OCI-LY7 (cell line): ENCODE measurements at regions not wholly inside any gene's neighbourhood (a gene's known extent, or its start where the extent isn't known, plus 50 kb on each side); places are given as distances from the start of the nearest gene placed in this dataset.

Source experiments
- BruUV-seq: library from RNA; stranded (reverse); fragments of 400-500 nt; replicated peaks from 2 replicates; lab custom pipeline; 2021; lab: Mats Ljungman, UMichigan
- CTCF ChIA-PET: fragments of 300-600 bp; sonication (Branson Sonifier 250); formaldehyde crosslinking; loops from one replicate; lab custom pipeline; 2022; ENCODE audit warnings: antibody characterized with exemption; ENCODE audit not compliant: unreplicated experiment; lab: Charles Lee
- POLR2A ChIA-PET: fragments of 300-600 bp; sonication (Branson Sonifier 250); formaldehyde crosslinking; loops from one replicate; lab custom pipeline; 2022; ENCODE audit warnings: antibody characterized with exemption; lab: Charles Lee
- DNase-seq: peaks from one replicate; pipeline ENCODE4 v3.0.0-alpha.2; 2015; ENCODE audit warnings: low spot score
- H2AFZ ChIP-seq: fragments of 200-600 bp; sonication (generic), shearing (Covaris generic); 2 replicates; pipeline ENCODE4 v1.6.1; 2014; ENCODE audit warnings: mild to moderate bottlenecking, antibody characterized with exemption, low read length, moderate library complexity
- H3K27ac ChIP-seq: fragments of 200-600 bp; sonication (generic); 2 replicates; pipeline ENCODE4 v1.5.1; 2014; ENCODE audit warnings: mixed run types, low read depth, mild to moderate bottlenecking, moderate library complexity, low read length, inconsistent platforms; ENCODE audit not compliant: poor library complexity, severe bottlenecking
- H3K36me3 ChIP-seq: fragments of 200-600 bp; sonication (generic); 2 replicates; pipeline ENCODE4 v1.6.1; 2014; ENCODE audit warnings: mild to moderate bottlenecking, antibody characterized with exemption, low read length, moderate library complexity, mixed read lengths; ENCODE audit not compliant: insufficient read depth
- H3K4me1 ChIP-seq: fragments of 200-600 bp; sonication (generic); 2 replicates; pipeline ENCODE4 v1.5.1; 2014; ENCODE audit warnings: mild to moderate bottlenecking, low read length; ENCODE audit not compliant: insufficient read depth, poor library complexity, severe bottlenecking
- H3K4me2 ChIP-seq: fragments of 200-600 bp; sonication (generic); 2 replicates; pipeline ENCODE4 v1.6.1; 2014; ENCODE audit warnings: mild to moderate bottlenecking, low read length
- H3K4me3 ChIP-seq: fragments of 200-600 bp; sonication (generic); 2 replicates; pipeline ENCODE4 v1.5.1; 2014; ENCODE audit warnings: mild to moderate bottlenecking, low read depth, low read length; ENCODE audit not compliant: poor library complexity, severe bottlenecking
- H3K79me2 ChIP-seq: fragments of 200-600 bp; sonication (generic); 2 replicates; pipeline ENCODE4 v1.6.1; 2016; ENCODE audit warnings: low read depth, mild to moderate bottlenecking, low read length, moderate library complexity, mixed read lengths; ENCODE audit not compliant: insufficient read depth
- H3K9me2 ChIP-seq: fragments of 200-600 bp; sonication (generic); 2 replicates; pipeline ENCODE4 v1.6.1; 2016; ENCODE audit warnings: mild to moderate bottlenecking, low read length, mixed read lengths; ENCODE audit not compliant: insufficient read depth
- H3K9me3 ChIP-seq: fragments of 200-600 bp; sonication (generic); 2 replicates; pipeline ENCODE4 v1.6.1; 2014; ENCODE audit warnings: mild to moderate bottlenecking, mixed run types, low read length, mixed read lengths
- H4K20me1 ChIP-seq: fragments of 200-600 bp; sonication (generic); 2 replicates; pipeline ENCODE4 v1.6.1; 2014; ENCODE audit warnings: mild to moderate bottlenecking, antibody characterized with exemption, low read length, moderate library complexity, mixed read lengths; ENCODE audit not compliant: insufficient read depth
- EZH2phosphoT487 ChIP-seq: fragments of 200-600 bp; sonication (generic); IDR thresholded peaks from 2 replicates; pipeline ENCODE4 v1.6.1; 2018; ENCODE audit warnings: low read depth, borderline replicate concordance, mild to moderate bottlenecking, mixed run types, antibody characterized with exemption, low read length, moderate library complexity, mixed read lengths
- intact Hi-C: fragments of 100-400 bp; cut with micrococcal nuclease; formaldehyde crosslinking; loops from one replicate; pipeline ENCODE4 v1.10.0; 2022; ENCODE audit not compliant: unreplicated experiment
- TF ChIP-seq, protein P1 (sequence below): fragments of 200-600 bp; sonication (generic); conservative IDR thresholded peaks from 2 replicates; pipeline ENCODE4 v1.5.1; 2014; ENCODE audit warnings: mild to moderate bottlenecking, antibody characterized with exemption, low read length, moderate library complexity, mixed read lengths

DNA sequence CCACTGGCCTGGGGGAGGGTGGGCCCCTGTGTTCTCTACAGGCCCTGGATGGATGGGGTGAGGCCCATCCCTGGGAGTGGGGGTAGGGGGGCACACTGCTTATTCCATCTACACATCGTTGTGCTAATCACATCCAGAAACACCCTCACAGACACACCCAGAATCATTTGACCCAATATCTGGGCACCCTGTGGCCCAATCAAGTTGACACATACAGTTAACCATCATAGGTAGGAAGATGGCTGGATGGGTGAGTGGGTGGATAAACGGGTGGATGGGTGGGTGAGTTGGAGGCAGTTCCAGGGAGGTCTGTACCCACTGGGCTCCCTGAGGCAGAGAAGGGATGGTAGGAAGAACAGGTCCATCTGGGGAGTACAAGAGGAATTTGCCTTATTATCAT, 81.3 kb upstream of the LINC01488 start:
- Histone ChIP-seq H3K27ac (no peak overlapping the region), H3K36me3 (no peaks in the 10 kb centered on the region), H2AFZ (no peak overlapping the region), H3K4me2 (no peak overlapping the region), H3K9me3 (no peaks in the 10 kb centered on the region), H3K4me1 (no peaks in the 10 kb centered on the region), H3K4me3 (no peak overlapping the region), H4K20me1 (no peaks in the 10 kb centered on the region), H3K79me2 (no peaks in the 10 kb centered on the region), H3K9me2 (no peaks in the 10 kb centered on the region)
- intact Hi-C loops, result no loop called here
- CTCF ChIA-PET, result no interaction called here
- POLR2A ChIA-PET, result no interaction called here
- no peak for DNase-seq
- TF ChIP-seq EZH2phosphoT487, result no peak
- TF ChIP-seq, protein P1, sequence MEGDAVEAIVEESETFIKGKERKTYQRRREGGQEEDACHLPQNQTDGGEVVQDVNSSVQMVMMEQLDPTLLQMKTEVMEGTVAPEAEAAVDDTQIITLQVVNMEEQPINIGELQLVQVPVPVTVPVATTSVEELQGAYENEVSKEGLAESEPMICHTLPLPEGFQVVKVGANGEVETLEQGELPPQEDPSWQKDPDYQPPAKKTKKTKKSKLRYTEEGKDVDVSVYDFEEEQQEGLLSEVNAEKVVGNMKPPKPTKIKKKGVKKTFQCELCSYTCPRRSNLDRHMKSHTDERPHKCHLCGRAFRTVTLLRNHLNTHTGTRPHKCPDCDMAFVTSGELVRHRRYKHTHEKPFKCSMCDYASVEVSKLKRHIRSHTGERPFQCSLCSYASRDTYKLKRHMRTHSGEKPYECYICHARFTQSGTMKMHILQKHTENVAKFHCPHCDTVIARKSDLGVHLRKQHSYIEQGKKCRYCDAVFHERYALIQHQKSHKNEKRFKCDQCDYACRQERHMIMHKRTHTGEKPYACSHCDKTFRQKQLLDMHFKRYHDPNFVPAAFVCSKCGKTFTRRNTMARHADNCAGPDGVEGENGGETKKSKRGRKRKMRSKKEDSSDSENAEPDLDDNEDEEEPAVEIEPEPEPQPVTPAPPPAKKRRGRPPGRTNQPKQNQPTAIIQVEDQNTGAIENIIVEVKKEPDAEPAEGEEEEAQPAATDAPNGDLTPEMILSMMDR, result no peak
- BruUV-seq, result no TSS peak

DNA sequence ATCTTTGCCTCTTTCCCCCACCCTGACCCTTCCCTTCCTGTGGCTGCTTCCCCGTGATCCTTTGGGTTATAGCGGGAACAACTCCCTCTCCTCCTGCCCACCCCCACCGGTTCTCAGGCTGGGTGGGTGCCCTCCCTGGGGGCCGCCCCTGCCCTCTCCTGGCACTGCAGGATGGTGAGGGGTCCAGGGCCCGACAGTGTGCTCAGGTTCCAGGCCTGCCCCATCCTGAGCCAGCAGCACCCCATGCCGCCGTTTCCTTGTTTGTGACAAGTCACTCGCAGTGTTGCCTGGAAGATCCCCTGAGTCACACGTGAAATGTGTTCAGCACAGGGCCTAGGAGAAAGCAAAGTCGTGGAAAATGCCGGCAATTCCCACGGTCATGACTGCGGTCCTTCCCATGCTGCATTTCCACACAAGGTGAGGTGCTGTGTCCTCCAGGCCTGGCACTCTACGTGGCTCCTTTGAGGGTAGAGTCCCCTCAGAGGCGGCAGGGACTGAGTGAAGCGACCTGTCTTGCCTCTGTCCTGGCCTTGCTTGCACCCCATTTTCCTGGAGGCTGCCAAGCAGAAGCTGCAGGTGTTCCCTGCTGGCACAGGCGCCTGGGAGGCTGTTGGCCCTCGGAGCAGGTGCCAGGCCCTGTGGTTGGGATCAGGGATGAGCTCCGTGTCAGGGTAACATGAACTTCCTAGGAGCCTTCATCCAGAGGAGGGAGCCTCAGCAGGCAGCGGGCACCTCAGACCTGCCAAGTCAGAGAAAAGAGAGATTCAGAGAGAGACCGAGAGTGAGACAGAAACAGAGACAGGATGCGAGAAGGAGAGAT, 80.5 kb upstream of the LINC01488 start:
- Histone ChIP-seq H3K9me2 (no peaks in the 10 kb centered on the region), H2AFZ (no peak overlapping the region), H3K9me3 (no peaks in the 10 kb centered on the region), H3K4me1 (no peaks in the 10 kb centered on the region), H3K4me3 (no peak overlapping the region), H3K36me3 (no peaks in the 10 kb centered on the region), H3K27ac (no peak overlapping the region), H3K79me2 (no peaks in the 10 kb centered on the region), H4K20me1 (no peaks in the 10 kb centered on the region), H3K4me2 (no peak overlapping the region)
- TF ChIP-seq, protein P1, result no peak
- no peak for TF ChIP-seq EZH2phosphoT487
- ChIA-PET POLR2A (no interaction called here), CTCF (no interaction called here)
- intact Hi-C loops, result no loop called here
- DNase-seq, result no peak
- no TSS peak for BruUV-seq

DNA sequence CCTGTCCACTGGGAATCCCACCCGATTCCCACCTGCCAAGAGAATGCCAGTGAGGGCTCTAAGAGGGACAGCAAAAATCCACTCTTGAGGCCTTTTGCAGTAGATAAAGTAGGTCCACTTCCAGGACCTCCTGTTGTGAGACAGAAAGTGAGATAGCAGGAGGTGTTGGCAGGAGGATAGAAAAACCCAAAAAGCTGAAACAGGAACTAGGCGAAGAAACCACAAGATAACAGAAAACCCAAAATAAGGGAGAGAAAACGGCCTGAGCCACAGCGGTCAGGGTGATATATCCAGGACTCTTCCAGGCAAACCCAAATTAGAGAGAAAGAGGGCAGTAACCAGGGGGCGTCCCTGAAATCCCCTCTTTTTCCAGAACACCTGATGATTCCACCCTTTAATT, 79.7 kb upstream of the LINC01488 start:
- Histone ChIP-seq H3K4me1 (no peaks in the 10 kb centered on the region), H3K4me2 (no peak overlapping the region), H2AFZ (no peak overlapping the region), H3K27ac (no peak overlapping the region), H3K79me2 (no peaks in the 10 kb centered on the region), H4K20me1 (no peaks in the 10 kb centered on the region), H3K36me3 (no peaks in the 10 kb centered on the region), H3K4me3 (no peak overlapping the region), H3K9me3 (no peaks in the 10 kb centered on the region), H3K9me2 (no peaks in the 10 kb centered on the region)
- TF ChIP-seq, protein P1, result no peak
- no peak for TF ChIP-seq EZH2phosphoT487
- no peak for DNase-seq
- CTCF ChIA-PET, result no interaction called here
- intact Hi-C loops, result no loop called here
- POLR2A ChIA-PET, result no interaction called here
- no TSS peak for BruUV-seq
